C1 segment of cervical spinal cord (tissue), 14 donors: ENCODE measurements at regions not wholly inside any gene's neighbourhood (a gene's known extent, or its start where the extent isn't known, plus 50 kb on each side); places are given as distances from the start of the nearest gene placed in this dataset.
"Not testable (repeated sequence)": the region's sequence is repeated elsewhere in the genome, so short reads cannot be mapped to it uniquely, and the experiment has no call there.

Experiments
- DNase-seq, 14 donors: peaks; one replicate each; lab custom pipeline; 2025; lab: John Stamatoyannopoulos, UW

- DNase-seq: peak in 1 of 14 donors; percentile 35
Observed at GRCh38 chr5:117731446-117731845, 1156.8 kb upstream of the SEMA6A start.

- not testable (repeated sequence) for DNase-seq
Observed at GRCh38 chr5:117720784-117721183, 1146.2 kb upstream of the SEMA6A start.

GRCh38 chr5:117719413-117719812, 1144.8 kb upstream of the SEMA6A start:
- no peak for DNase-seq

GRCh38 chr5:117713585-117714198, 1139.1 kb upstream of the SEMA6A start:
- no peak for DNase-seq

- DNase-seq: no peak
Observed at GRCh38 chr5:117701062-117701461, 1126.4 kb upstream of the SEMA6A start.

GRCh38 chr5:117692606-117693005, 1118.0 kb upstream of the SEMA6A start:
- no peak for DNase-seq

- no peak for DNase-seq
Observed at GRCh38 chr5:117691081-117691870, 1116.7 kb upstream of the SEMA6A start.

GRCh38 chr5:117690612-117691011, 1116.0 kb upstream of the SEMA6A start:
- no peak for DNase-seq

- no peak for DNase-seq
Observed at GRCh38 chr5:117686926-117687325, 1112.3 kb upstream of the SEMA6A start.

GRCh38 chr5:117682416-117682815, 1107.8 kb upstream of the SEMA6A start:
- DNase-seq: no peak

- no peak for DNase-seq
Observed at GRCh38 chr5:117681431-117682254, 1107.0 kb upstream of the SEMA6A start.

GRCh38 chr5:117680426-117680825, 1105.8 kb upstream of the SEMA6A start:
- DNase-seq: no peak

GRCh38 chr5:117679046-117679445, 1104.4 kb upstream of the SEMA6A start:
- no peak for DNase-seq

- no peak for DNase-seq
Observed at GRCh38 chr5:117675646-117676045, 1101.0 kb upstream of the SEMA6A start.

- no peak for DNase-seq
Observed at GRCh38 chr5:117671551-117671950, 1096.9 kb upstream of the SEMA6A start.

- DNase-seq: no peak
Observed at GRCh38 chr5:117667105-117667504, 1092.5 kb upstream of the SEMA6A start.

GRCh38 chr5:117665121-117665520, 1090.5 kb upstream of the SEMA6A start:
- DNase-seq: no peak

GRCh38 chr5:117662361-117662760, 1087.7 kb upstream of the SEMA6A start:
- DNase-seq: no peak

GRCh38 chr5:117657541-117657940, 1082.9 kb upstream of the SEMA6A start:
- no peak for DNase-seq

GRCh38 chr5:117652958-117653280, 1078.3 kb upstream of the SEMA6A start:
- no peak for DNase-seq

- peak in 1 of 14 donors; percentile 0 for DNase-seq
Observed at GRCh38 chr5:117652036-117652957, 1077.7 kb upstream of the SEMA6A start.
